Anterior cingulate cortex (tissue), 58 donors: ENCODE measurements at regions not wholly inside any gene's neighbourhood (a gene's known extent, or its start where the extent isn't known, plus 50 kb on each side); places are given as distances from the start of the nearest gene placed in this dataset.

Experiments
- DNase-seq, 58 donors: peaks; one replicate each; lab custom pipeline; 2025; lab: John Stamatoyannopoulos, UW

GRCh38 chr7:155992974-155993373, 180.7 kb upstream of the SHH start:
- no peak for DNase-seq

GRCh38 chr7:155992538-155992937, 180.3 kb upstream of the SHH start:
- DNase-seq: no peak

- no peak for DNase-seq
Observed at GRCh38 chr7:155992107-155992506, 179.8 kb upstream of the SHH start.

GRCh38 chr7:155991470-155991869, 179.2 kb upstream of the SHH start:
- no peak for DNase-seq

- DNase-seq: no peak
Observed at GRCh38 chr7:155988416-155988815, 176.2 kb upstream of the SHH start.

GRCh38 chr7:155987681-155988235, 175.5 kb upstream of the SHH start:
- DNase-seq: no peak

- DNase-seq: no peak
Observed at GRCh38 chr7:155986497-155987160, 174.4 kb upstream of the SHH start.

- no peak for DNase-seq
Observed at GRCh38 chr7:155985518-155986250, 173.4 kb upstream of the SHH start.

- no peak for DNase-seq
Observed at GRCh38 chr7:155984609-155985405, 172.5 kb upstream of the SHH start.

- DNase-seq: no peak
Observed at GRCh38 chr7:155984028-155984580, 171.8 kb upstream of the SHH start.

GRCh38 chr7:155983176-155983815, 171.0 kb upstream of the SHH start:
- no peak for DNase-seq

- no peak for DNase-seq
Observed at GRCh38 chr7:155981703-155982102, 169.4 kb upstream of the SHH start.

GRCh38 chr7:155980841-155981240, 168.6 kb upstream of the SHH start:
- no peak for DNase-seq

GRCh38 chr7:155979994-155980393, 167.7 kb upstream of the SHH start:
- DNase-seq: no peak

- no peak for DNase-seq
Observed at GRCh38 chr7:155979566-155979965, 167.3 kb upstream of the SHH start.

- no peak for DNase-seq
Observed at GRCh38 chr7:155975490-155975889, 163.2 kb upstream of the SHH start.

GRCh38 chr7:155974186-155974897, 162.1 kb upstream of the SHH start:
- no peak for DNase-seq

- DNase-seq: no peak
Observed at GRCh38 chr7:155973451-155973997, 161.3 kb upstream of the SHH start.

GRCh38 chr7:155972651-155973390, 160.6 kb upstream of the SHH start:
- DNase-seq: no peak
